Astrocyte of the spinal cord (primary cell): ENCODE measurements at regions not wholly inside any gene's neighbourhood (a gene's known extent, or its start where the extent isn't known, plus 50 kb on each side); places are given as distances from the start of the nearest gene placed in this dataset.

ENCODE experiments used
- DNase-seq: peaks from one replicate; pipeline ENCODE4 v3.0.0; 2011; ENCODE audit warnings: low read depth, low spot score
- H3K4me3 ChIP-seq: 2 replicates; pipeline ENCODE4 v1.5.1; 2011; ENCODE audit warnings: low read depth, mild to moderate bottlenecking, low read length, moderate library complexity
- CTCF ChIP-seq: IDR thresholded peaks from 2 replicates; pipeline ENCODE4 v1.5.1; 2012; ENCODE audit warnings: low read depth, mild to moderate bottlenecking, low read length, inconsistent platforms
- in situ Hi-C: cut with HindIII; loops from 2 replicates; pipeline ENCODE4 v1.10.0; 2017; ENCODE audit warnings: low sequenced_read_pairs

DNA sequence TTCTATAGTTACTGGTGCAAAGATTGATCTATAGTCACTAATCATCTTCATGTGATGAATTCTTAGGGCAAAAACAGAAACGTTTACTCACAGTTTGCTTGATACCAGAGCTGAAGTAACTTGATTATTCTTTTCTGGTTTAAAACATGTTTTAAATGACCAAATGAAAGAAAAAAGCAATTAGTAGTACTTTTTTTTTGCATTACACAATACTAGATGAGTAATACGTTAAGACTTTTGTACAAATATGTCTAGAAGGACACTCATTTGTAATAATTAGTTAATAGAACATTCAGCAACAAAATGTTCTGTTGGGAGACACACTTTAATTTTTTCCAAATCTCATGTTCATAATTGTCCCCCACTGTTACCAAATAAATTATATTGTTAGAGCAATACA is 523.2 kb downstream of the SOX2 start:
- in situ Hi-C loops, result no loop called here
- TF ChIP-seq CTCF, result no peak

GRCh38 chr3:182235504-182235903 is 523.8 kb downstream of the SOX2 start:
- no peak for DNase-seq
- TF ChIP-seq CTCF, result no peak
- no peak overlapping the region for H3K4me3 ChIP-seq
- in situ Hi-C loops, result no loop called here

More for the DNA sequence above, 523.2 kb downstream of the SOX2 start:
- H3K4me3 ChIP-seq, result no peak overlapping the region
- no peak for DNase-seq

- no peak for TF ChIP-seq CTCF
- peak; percentile 56 for DNase-seq
- in situ Hi-C loops, result no loop called here
- no peak overlapping the region for H3K4me3 ChIP-seq
Measured at GRCh38 chr3:182238126-182238525, 526.4 kb downstream of the SOX2 start.

- peak; percentile 7 for TF ChIP-seq CTCF
- in situ Hi-C loops, result no loop called here
- DNase-seq, result no peak
- H3K4me3 ChIP-seq, result no peak overlapping the region
Measured at GRCh38 chr3:182239316-182239715, 527.6 kb downstream of the SOX2 start.

DNA sequence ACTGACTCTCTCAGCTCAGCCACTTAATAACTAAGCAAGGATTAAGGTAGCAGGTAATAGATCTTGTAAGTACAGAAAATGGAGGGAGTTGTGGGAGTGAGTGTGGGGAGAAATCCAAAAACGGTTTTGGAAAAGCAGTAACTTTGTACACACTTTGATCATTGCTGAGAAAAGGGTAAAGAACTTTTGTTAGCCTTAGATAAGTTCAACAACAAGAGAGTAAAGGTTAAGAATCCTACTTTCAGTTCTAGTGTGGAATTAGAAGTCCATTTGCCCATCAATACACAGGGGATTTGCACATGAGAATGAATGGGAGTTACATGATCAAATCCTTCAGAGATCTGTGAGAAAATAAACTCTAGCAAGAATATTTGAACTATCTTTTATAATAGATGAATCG is 528.7 kb downstream of the SOX2 start:
- no peak for DNase-seq
- no peak for TF ChIP-seq CTCF
- no peak overlapping the region for H3K4me3 ChIP-seq
- in situ Hi-C loops, result no loop called here

DNA sequence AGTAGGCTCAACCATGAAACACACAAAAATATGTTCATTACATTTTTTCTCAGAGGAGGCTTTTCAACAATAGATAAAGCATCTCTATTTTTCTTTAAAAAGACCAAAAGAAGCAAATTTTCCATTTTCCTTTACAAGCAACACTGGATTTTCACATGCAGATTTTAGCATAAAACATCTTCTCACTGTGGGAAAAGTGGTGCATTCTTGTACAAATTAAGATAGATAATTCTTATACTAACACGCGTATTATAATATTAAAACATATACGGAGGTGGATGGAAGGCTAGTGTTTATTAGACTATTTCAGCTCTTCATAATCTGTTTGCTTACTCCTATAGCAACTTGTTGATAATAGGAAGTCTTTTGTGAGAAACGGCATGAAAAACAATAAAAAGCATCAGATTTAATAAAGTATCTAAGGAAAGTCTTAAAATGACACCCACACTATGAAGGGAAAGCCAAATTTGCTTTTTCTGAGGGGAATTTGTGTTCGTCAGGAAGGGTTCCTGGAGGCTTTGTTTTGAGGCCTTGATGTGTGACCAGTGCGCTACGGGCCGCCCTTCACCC is 529.6 kb downstream of the SOX2 start:
- no peak for TF ChIP-seq CTCF
- in situ Hi-C loops, result no loop called here
- DNase-seq, result no peak
- H3K4me3 ChIP-seq, result no peak overlapping the region
